HCT116 (cell line): ENCODE measurements at regions not wholly inside any gene's neighbourhood (a gene's known extent, or its start where the extent isn't known, plus 50 kb on each side); places are given as distances from the start of the nearest gene placed in this dataset.

Source experiments
- ATAC-seq: fragments of 200-7000 bp; cut with Tn5 transposase; 2 replicates; pipeline ENCODE4 v1.9.1; 2020; ENCODE audit warnings: mild to moderate bottlenecking, moderate library complexity
- BruUV-seq: library from RNA; stranded (reverse); fragments of 400-500 nt; replicated peaks from 2 replicates; lab custom pipeline; 2021; lab: Mats Ljungman, UMichigan
- CTCF ChIA-PET: fragments of 300-600 bp; sonication (Branson Sonifier 250); formaldehyde crosslinking; loops from one replicate; lab custom pipeline; 2021; ENCODE audit warnings: antibody characterized with exemption; lab: Charles Lee
- POLR2A ChIA-PET: fragments of 300-600, 350-600 bp; sonication (Branson Sonifier 250); formaldehyde crosslinking; loops from one replicate; lab custom pipeline; 2021; ENCODE audit warnings: antibody characterized with exemption; lab: Charles Lee
- RAD21 ChIA-PET, 2 experiments: fragments of 300-600 bp; sonication (Branson Sonifier 250); formaldehyde crosslinking; loops; one replicate each; lab custom pipeline; 2023; ENCODE audit warnings: low total read pairs in 2 of 2; ENCODE audit not compliant: uncharacterized antibody in 2 of 2, unreplicated experiment in 2 of 2, low non-redundant PET in 1 of 2; lab: Charles Lee
- DNase-seq: peaks from one replicate; pipeline ENCODE4 v3.0.0-alpha.2; 2010; ENCODE audit warnings: low read depth, low spot score
- H2AFZ ChIP-seq: fragments of 200-600 bp; shearing (Covaris generic), sonication (generic); 2 replicates; pipeline ENCODE4 v1.6.1; 2017; ENCODE audit warnings: low read depth, mixed run types, mixed read lengths, antibody characterized with exemption, low read length; ENCODE audit not compliant: poor library complexity, severe bottlenecking
- H3K27ac ChIP-seq: 2 replicates; pipeline ENCODE4 v1.5.1; 2012; ENCODE audit warnings: low read depth, low read length
- H3K27me3 ChIP-seq: fragments of 200-600 bp; sonication (generic); 2 replicates; pipeline ENCODE4 v1.6.1; 2016; ENCODE audit warnings: mixed run types, low read length, mixed read lengths; ENCODE audit not compliant: insufficient read depth
- H3K36me3 ChIP-seq, 2 experiments: fragments of 200-500 bp in 1 of 2; fragments of 200-600 bp in 1 of 2; sonication (Bioruptor generic) in 1 of 2; sonication (generic) in 1 of 2; 2 replicates each; pipeline versions ENCODE4 v1.5.1 to v1.6.1; 2014 to 2016; ENCODE audit warnings: low read length in 2 of 2, inconsistent platforms in 1 of 2, mixed read lengths in 1 of 2, mixed run types in 1 of 2; ENCODE audit not compliant: insufficient read depth in 2 of 2, control insufficient read depth in 1 of 2
- H3K4me1 ChIP-seq, 2 experiments: fragments of 200-600 bp in 1 of 2; sonication (generic) in 1 of 2; 2 replicates each; pipeline versions ENCODE4 v1.5.1 to v1.6.1; 2012 to 2017; ENCODE audit warnings: low read length in 2 of 2, inconsistent platforms in 1 of 2, mild to moderate bottlenecking in 1 of 2, mixed read lengths in 1 of 2, mixed run types in 1 of 2, moderate library complexity in 1 of 2; ENCODE audit not compliant: insufficient read depth in 2 of 2, control insufficient read depth in 1 of 2
- H3K4me2 ChIP-seq: fragments of 200-600 bp; sonication (generic); 2 replicates; pipeline ENCODE4 v1.6.1; 2017; ENCODE audit warnings: mixed run types, low read length, mixed read lengths
- H3K4me3 ChIP-seq, 2 experiments: fragments of 200-600 bp in 1 of 2; sonication (generic) in 1 of 2; replicated peaks in 1 of 2; 2 replicates each; pipeline ENCODE4 v1.5.1; 2011 to 2016; ENCODE audit warnings: low read length in 2 of 2, control low read depth in 1 of 2, low read depth in 1 of 2, mild to moderate bottlenecking in 1 of 2, mixed read lengths in 1 of 2, mixed run types in 1 of 2
- H3K79me2 ChIP-seq: fragments of 200-600 bp; sonication (generic); 2 replicates; pipeline ENCODE4 v1.6.1; 2017; ENCODE audit warnings: mild to moderate bottlenecking, mixed run types, low read length, moderate library complexity, mixed read lengths; ENCODE audit not compliant: insufficient read depth
- H3K9ac ChIP-seq: fragments of 200-600 bp; sonication (generic); 2 replicates; pipeline ENCODE4 v1.6.1; 2016; ENCODE audit warnings: low read length, mixed read lengths
- H3K9me2 ChIP-seq: fragments of 200-600 bp; sonication (generic), shearing (Covaris generic); 2 replicates; pipeline ENCODE4 v1.6.1; 2017; ENCODE audit warnings: mixed run types, mild to moderate bottlenecking, moderate library complexity; ENCODE audit not compliant: insufficient read depth
- H3K9me3 ChIP-seq, 2 experiments: fragments of 200-500 bp in 1 of 2; fragments of 200-600 bp in 1 of 2; sonication (Bioruptor generic) in 1 of 2; sonication (generic) in 1 of 2; 2 replicates each; pipeline ENCODE4 v1.6.1; 2014 to 2017; ENCODE audit warnings: low read length in 2 of 2, mixed read lengths in 2 of 2, inconsistent platforms in 1 of 2, low read depth in 1 of 2, mild to moderate bottlenecking in 1 of 2, mixed run types in 1 of 2, moderate library complexity in 1 of 2; ENCODE audit not compliant: control insufficient read depth in 1 of 2, insufficient read depth in 1 of 2
- H4K20me1 ChIP-seq: fragments of 200-600 bp; sonication (generic), shearing (Covaris generic); 2 replicates; pipeline ENCODE4 v1.6.1; 2017; ENCODE audit warnings: mixed run types, mild to moderate bottlenecking, moderate library complexity; ENCODE audit not compliant: insufficient read depth
- CBX3 ChIP-seq: IDR thresholded peaks from 2 replicates; pipeline ENCODE4 v1.6.1; 2012; ENCODE audit warnings: low read depth
- CEBPB ChIP-seq: IDR thresholded peaks from 2 replicates; pipeline ENCODE4 v1.6.1; 2012; ENCODE audit warnings: low read depth
- CTCF ChIP-seq, 3 experiments: fragments of 200-600 bp in 1 of 3; sonication (generic) in 1 of 3; IDR thresholded peaks in 2 of 3; conservative IDR thresholded peaks in 1 of 3; 2 replicates each; pipeline ENCODE4 v1.5.1; 2012 to 2017; ENCODE audit warnings: low read depth in 2 of 3, low read length in 2 of 3, antibody characterized with exemption in 1 of 3, borderline replicate concordance in 1 of 3, control low read depth in 1 of 3, mild to moderate bottlenecking in 1 of 3, mixed read lengths in 1 of 3, mixed run types in 1 of 3, moderate library complexity in 1 of 3; ENCODE audit not compliant: insufficient read depth in 1 of 3
- EGR1 ChIP-seq: IDR thresholded peaks from 2 replicates; pipeline ENCODE4 v1.6.1; 2012; ENCODE audit warnings: low read depth
- ELF1 ChIP-seq: IDR thresholded peaks from 2 replicates; pipeline ENCODE4 v1.6.1; 2012; ENCODE audit warnings: low read depth, borderline replicate concordance
- EZH2 ChIP-seq: fragments of 200-600 bp; sonication (generic); IDR thresholded peaks from 2 replicates; pipeline ENCODE4 v1.6.1; 2017; ENCODE audit warnings: antibody characterized with exemption, mixed run types
- EZH2phosphoT487 ChIP-seq: fragments of 200-600 bp; IDR thresholded peaks from 2 replicates; pipeline ENCODE4 v1.6.1; 2018; ENCODE audit warnings: antibody characterized with exemption, borderline replicate concordance
- FOSL1 ChIP-seq: IDR thresholded peaks from 2 replicates; pipeline ENCODE4 v1.6.1; 2012; ENCODE audit warnings: low read depth
- JUND ChIP-seq: IDR thresholded peaks from 2 replicates; pipeline ENCODE4 v1.6.1; 2012
- POLR2A ChIP-seq: IDR thresholded peaks from 2 replicates; pipeline ENCODE4 v1.7.0; 2011; ENCODE audit warnings: borderline replicate concordance; ENCODE audit not compliant: insufficient read depth, insufficient read length; ENCODE audit errors: extremely low read depth
- POLR2AphosphoS5 ChIP-seq: IDR thresholded peaks from 2 replicates; pipeline ENCODE4 v1.6.1; 2011; ENCODE audit warnings: mild to moderate bottlenecking, low read depth, low read length, moderate library complexity
- SIN3A ChIP-seq: IDR thresholded peaks from 2 replicates; pipeline ENCODE4 v1.6.1; 2012; ENCODE audit warnings: low read depth
- SP1 ChIP-seq: IDR thresholded peaks from 2 replicates; pipeline ENCODE4 v1.6.1; 2012; ENCODE audit warnings: low read depth
- SRF ChIP-seq: IDR thresholded peaks from 2 replicates; pipeline ENCODE4 v1.6.1; 2012; ENCODE audit warnings: low read depth
- YY1 ChIP-seq: IDR thresholded peaks from 2 replicates; pipeline ENCODE4 v1.6.1; 2011; ENCODE audit warnings: low read length, low read depth, moderate library complexity, mild to moderate bottlenecking; ENCODE audit not compliant: insufficient replicate concordance; ENCODE audit errors: extremely low read depth
- ZFX ChIP-seq: fragments of 450-650 bp; IDR thresholded peaks from 2 replicates; pipeline ENCODE4 v1.6.1; 2017
- ZNF274 ChIP-seq: fragments of 200-500 bp; sonication (Bioruptor generic); IDR thresholded peaks from 2 replicates; pipeline ENCODE4 v1.6.1; 2014; ENCODE audit warnings: mild to moderate bottlenecking, low read depth, low read length, inconsistent platforms
- intact Hi-C: fragments of 100-400 bp; cut with micrococcal nuclease; formaldehyde crosslinking; loops from 2 replicates; pipeline ENCODE4 v1.10.0; 2022
- TF ChIP-seq, protein P1 (sequence below): IDR thresholded peaks from 2 replicates; pipeline ENCODE4 v1.6.1; 2011; ENCODE audit warnings: mild to moderate bottlenecking, low read length, moderate library complexity; ENCODE audit not compliant: insufficient replicate concordance; ENCODE audit errors: extremely low read depth

- ChIA-PET CTCF (no interaction called here), RAD21 (no interaction called here), POLR2A (no interaction called here)
- H3K9ac ChIP-seq, result no peak overlapping the region
- H4K20me1 ChIP-seq, result no peaks in the 10 kb centered on the region
- H3K4me2 ChIP-seq, result no peak overlapping the region
- H3K36me3 ChIP-seq, result no peaks in the 10 kb centered on the region
- H3K79me2 ChIP-seq, result no peaks in the 10 kb centered on the region
- no peak overlapping the region for H2AFZ ChIP-seq
- no TSS peak for BruUV-seq
- H3K4me1 ChIP-seq, result 0 out of 4 replicates have a peak, but pooled peaks cover 2 to 5% of the 10 kb centered on the region in 2 experiments
- H3K4me3 ChIP-seq, result no peak overlapping the region
- intact Hi-C loops, result no loop called here
- DNase-seq (no peak), ATAC-seq (no peak)
- no peak overlapping the region for H3K27ac ChIP-seq
- H3K27me3 ChIP-seq, result no peaks in the 10 kb centered on the region
- no peaks in the 10 kb centered on the region for H3K9me2 ChIP-seq
- TF ChIP-seq ZNF274 (no peak), EZH2phosphoT487 (no peak), SP1 (no peak), CTCF (IDR thresholded peaks at IDR 0.05 in 2 of 3, conservative IDR thresholded peaks at IDR 0.05 in 1 of 3; ENCODE audit: borderline replicate concordance in 1 of 3, insufficient read depth in 1 of 3, low read depth in 2 of 3, low read length in 2 of 3) (no peak), POLR2A (no peak), CEBPB (no peak), ELF1 (no peak), SIN3A (no peak), YY1 (no peak), FOSL1 (no peak), JUND (no peak), POLR2AphosphoS5 (no peak), EGR1 (no peak), EZH2 (no peak), ZFX (no peak), SRF (no peak), CBX3 (no peak)
- TF ChIP-seq, protein P1, sequence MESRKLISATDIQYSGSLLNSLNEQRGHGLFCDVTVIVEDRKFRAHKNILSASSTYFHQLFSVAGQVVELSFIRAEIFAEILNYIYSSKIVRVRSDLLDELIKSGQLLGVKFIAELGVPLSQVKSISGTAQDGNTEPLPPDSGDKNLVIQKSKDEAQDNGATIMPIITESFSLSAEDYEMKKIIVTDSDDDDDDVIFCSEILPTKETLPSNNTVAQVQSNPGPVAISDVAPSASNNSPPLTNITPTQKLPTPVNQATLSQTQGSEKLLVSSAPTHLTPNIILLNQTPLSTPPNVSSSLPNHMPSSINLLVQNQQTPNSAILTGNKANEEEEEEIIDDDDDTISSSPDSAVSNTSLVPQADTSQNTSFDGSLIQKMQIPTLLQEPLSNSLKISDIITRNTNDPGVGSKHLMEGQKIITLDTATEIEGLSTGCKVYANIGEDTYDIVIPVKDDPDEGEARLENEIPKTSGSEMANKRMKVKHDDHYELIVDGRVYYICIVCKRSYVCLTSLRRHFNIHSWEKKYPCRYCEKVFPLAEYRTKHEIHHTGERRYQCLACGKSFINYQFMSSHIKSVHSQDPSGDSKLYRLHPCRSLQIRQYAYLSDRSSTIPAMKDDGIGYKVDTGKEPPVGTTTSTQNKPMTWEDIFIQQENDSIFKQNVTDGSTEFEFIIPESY, result no peak
- no peaks in the 10 kb centered on the region for H3K9me3 ChIP-seq
These were observed 110.3 kb downstream of the SP3 start for GRCh38 chr2:173854840-173855239.
